AG04449 (cell line): ENCODE measurements at regions not wholly inside any gene's neighbourhood (a gene's known extent, or its start where the extent isn't known, plus 50 kb on each side); places are given as distances from the start of the nearest gene placed in this dataset.

Experiments
- CTCF ChIA-PET: fragments of 350-600 bp; formaldehyde crosslinking; extraction: SDS; loops from one replicate; lab custom pipeline; 2021; ENCODE audit warnings: antibody characterized with exemption; lab: Yijun Ruan, JAX
- POLR2A ChIA-PET: fragments of 400-600, 350-600 bp; formaldehyde crosslinking; extraction: SDS; loops from one replicate; lab custom pipeline; 2020; ENCODE audit warnings: antibody characterized with exemption, inconsistent platforms; lab: Yijun Ruan, JAX
- DNase-seq: peaks from one replicate; pipeline ENCODE4 v3.0.0-alpha.2; 2010; ENCODE audit warnings: low read depth, low spot score
- H3K4me3 ChIP-seq: 2 replicates; pipeline ENCODE4 v1.5.1; 2011; ENCODE audit warnings: low read depth, mild to moderate bottlenecking, control low read depth, low read length
- CTCF ChIP-seq: IDR thresholded peaks from one replicate; pipeline ENCODE4 v1.5.1; 2011; ENCODE audit warnings: mild to moderate bottlenecking, moderate library complexity, low read length, control low read depth, inconsistent platforms; ENCODE audit not compliant: insufficient read depth; ENCODE audit errors: missing control alignments

- H3K4me3 ChIP-seq = no peak overlapping the region
- POLR2A ChIA-PET = no interaction called here
- no peak for TF ChIP-seq CTCF
- no peak for DNase-seq
- CTCF ChIA-PET = interaction anchor here (1.0 kb wide), 1 partner anchor 10 kb away, joined by 3 read pairs; no protein-coding TSS in a partner anchor
Observed at GRCh38 chr15:87123676-87124382, 1044.2 kb downstream of the AGBL1 start.

GRCh38 chr15:87121336-87121735 lies 1041.7 kb downstream of the AGBL1 start:
- DNase-seq = no peak
- no peak for TF ChIP-seq CTCF
- ChIA-PET POLR2A (no interaction called here), CTCF (no interaction called here)
- H3K4me3 ChIP-seq = no peak overlapping the region

- DNase-seq = no peak
- ChIA-PET CTCF (no interaction called here), POLR2A (no interaction called here)
- H3K4me3 ChIP-seq = no peak overlapping the region
- no peak for TF ChIP-seq CTCF
Observed at GRCh38 chr15:87120555-87120954, 1040.9 kb downstream of the AGBL1 start.

GRCh38 chr15:87118846-87119245 lies 1039.2 kb downstream of the AGBL1 start:
- no peak for TF ChIP-seq CTCF
- POLR2A ChIA-PET = no interaction called here
- no peak for DNase-seq
- CTCF ChIA-PET = no interaction called here
- H3K4me3 ChIP-seq = no peak overlapping the region

GRCh38 chr15:87118435-87118834 lies 1038.8 kb downstream of the AGBL1 start:
- DNase-seq = no peak
- ChIA-PET CTCF (no interaction called here), POLR2A (no interaction called here)
- H3K4me3 ChIP-seq = no peak overlapping the region
- no peak for TF ChIP-seq CTCF

GRCh38 chr15:87115795-87116194 lies 1036.1 kb downstream of the AGBL1 start:
- no peak overlapping the region for H3K4me3 ChIP-seq
- no peak for DNase-seq
- POLR2A ChIA-PET = no interaction called here
- no peak for TF ChIP-seq CTCF
- CTCF ChIA-PET = no interaction called here
